ENCODE measurements at regions not wholly inside any gene's neighbourhood (a gene's known extent, or its start where the extent isn't known, plus 50 kb on each side); places are given as distances from the start of the nearest gene placed in this dataset.

DNA sequence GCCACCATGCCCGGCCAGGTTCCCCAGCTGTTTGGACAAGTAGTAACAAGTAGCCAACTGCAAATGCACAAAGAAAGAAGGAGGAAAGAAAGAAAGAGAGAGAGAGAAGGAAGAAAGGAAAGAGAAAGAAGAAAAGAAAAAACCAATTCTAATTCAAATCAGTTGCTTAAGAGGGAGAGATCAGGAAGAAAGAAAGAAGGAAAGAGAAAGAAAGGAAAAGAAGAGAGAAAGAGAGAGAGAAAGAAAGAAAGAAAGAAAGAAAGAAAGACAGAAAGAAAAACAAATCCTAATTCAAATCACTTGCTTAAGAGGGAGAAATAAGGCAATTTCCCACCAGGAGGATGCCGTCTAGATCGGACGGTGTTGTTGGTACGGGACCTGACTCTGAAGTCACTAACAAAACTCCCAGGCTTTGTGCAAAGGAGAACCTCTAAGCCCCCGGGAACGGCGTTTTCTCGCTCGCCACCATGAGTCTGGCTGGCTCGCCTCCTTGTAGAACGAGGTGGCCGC lies 95.5 kb upstream of the PPP2R3B start:
- no peak overlapping the region for H3K4me3 Mint-ChIP-seq
- H3K9ac ChIP-seq (ENCODE audit: extremely low read depth, insufficient read length, low read length), result no peak overlapping the region
- WGBS (ENCODE audit: extremely low coverage, insufficient read length, low lambda C conversion rate), result no CpG with 5 or more reads among the region's 13 CpGs
- no peak overlapping the region for H2BK5ac ChIP-seq (ENCODE audit: insufficient read length, low read length)
- no peak overlapping the region for H3K14ac ChIP-seq (ENCODE audit: insufficient read depth, low read length)
- no peaks in the 10 kb centered on the region for H3K9me3 ChIP-seq (ENCODE audit: control insufficient read depth, low read depth, low read length)
- TF ChIP-seq, protein P1, sequence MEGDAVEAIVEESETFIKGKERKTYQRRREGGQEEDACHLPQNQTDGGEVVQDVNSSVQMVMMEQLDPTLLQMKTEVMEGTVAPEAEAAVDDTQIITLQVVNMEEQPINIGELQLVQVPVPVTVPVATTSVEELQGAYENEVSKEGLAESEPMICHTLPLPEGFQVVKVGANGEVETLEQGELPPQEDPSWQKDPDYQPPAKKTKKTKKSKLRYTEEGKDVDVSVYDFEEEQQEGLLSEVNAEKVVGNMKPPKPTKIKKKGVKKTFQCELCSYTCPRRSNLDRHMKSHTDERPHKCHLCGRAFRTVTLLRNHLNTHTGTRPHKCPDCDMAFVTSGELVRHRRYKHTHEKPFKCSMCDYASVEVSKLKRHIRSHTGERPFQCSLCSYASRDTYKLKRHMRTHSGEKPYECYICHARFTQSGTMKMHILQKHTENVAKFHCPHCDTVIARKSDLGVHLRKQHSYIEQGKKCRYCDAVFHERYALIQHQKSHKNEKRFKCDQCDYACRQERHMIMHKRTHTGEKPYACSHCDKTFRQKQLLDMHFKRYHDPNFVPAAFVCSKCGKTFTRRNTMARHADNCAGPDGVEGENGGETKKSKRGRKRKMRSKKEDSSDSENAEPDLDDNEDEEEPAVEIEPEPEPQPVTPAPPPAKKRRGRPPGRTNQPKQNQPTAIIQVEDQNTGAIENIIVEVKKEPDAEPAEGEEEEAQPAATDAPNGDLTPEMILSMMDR (conservative IDR thresholded peaks at IDR 0.05), result no peak
- H4K20me1 ChIP-seq (ENCODE audit: control insufficient read depth, insufficient read depth, insufficient read length), result no peaks in the 10 kb centered on the region
- H3K9me3 Mint-ChIP-seq, result no peaks in the 10 kb centered on the region
- H2BK20ac ChIP-seq (ENCODE audit: low read depth, low read length, poor library complexity, severe bottlenecking), result no peak overlapping the region
- no peak overlapping the region for H2BK15ac ChIP-seq (ENCODE audit: low read depth, low read length)
- H3K79me2 ChIP-seq (ENCODE audit: insufficient read depth, low read length), result no peaks in the 10 kb centered on the region
- H3K79me1 ChIP-seq (ENCODE audit: insufficient read depth, low read depth, low read length, poor library complexity, severe bottlenecking), result no peaks in the 10 kb centered on the region
- peaks cover 12% of the 10 kb centered on the region in 2 experiments for H3K4me1 Mint-ChIP-seq
- no peak overlapping the region for H3K27ac ChIP-seq (ENCODE audit: insufficient read length, low read depth, low read length)
- H3K27me3 Mint-ChIP-seq (ENCODE audit: low read depth), result no peaks in the 10 kb centered on the region
- no peaks in the 10 kb centered on the region for H3K23me2 ChIP-seq (ENCODE audit: insufficient read length, low read depth, low read length, poor library complexity, severe bottlenecking)
- H2BK120ac ChIP-seq (ENCODE audit: low read depth, low read length, poor library complexity, severe bottlenecking), result no peak overlapping the region
- no peak overlapping the region for H2AFZ ChIP-seq (ENCODE audit: low read length)
- H3K4ac ChIP-seq (ENCODE audit: low read depth, low read length), result no peak overlapping the region
- H3K56ac ChIP-seq (ENCODE audit: insufficient read length, low read depth, low read length), result no peak overlapping the region
- peak overlapping the region in 1 of 3 experiments; percentile 4; a peak in 2 of 7 replicates for H3K27ac Mint-ChIP-seq
- H4K5ac ChIP-seq (ENCODE audit: insufficient read length, low read depth, low read length), result no peak overlapping the region
- H3K36me3 Mint-ChIP-seq (ENCODE audit: insufficient read depth in 1 of 3, low read depth in 3 of 3), result peaks cover 0 to 5% (median 0%) of the 10 kb centered on the region in 3 experiments; a peak in 2 of 7 replicates
- no peaks in the 10 kb centered on the region for H3K27me3 ChIP-seq (ENCODE audit: insufficient read depth, low read length)
- no peak overlapping the region for H2BK12ac ChIP-seq (ENCODE audit: insufficient read length, low read depth, low read length)
- H3K23ac ChIP-seq (ENCODE audit: insufficient read length, low read depth, low read length), result no peak overlapping the region
- H3K4me2 ChIP-seq (ENCODE audit: insufficient read depth, insufficient read length, low read length), result no peak overlapping the region
- H3T11ph ChIP-seq (ENCODE audit: low read length), result no peak overlapping the region
- no peak for DNase-seq
- peak overlapping the region; percentile 98 for H4K8ac ChIP-seq (replicated peaks; ENCODE audit: insufficient read length, low read depth, low read length)
- no peaks in the 10 kb centered on the region for H3K4me1 ChIP-seq (ENCODE audit: insufficient read depth, low read length)
- H4K91ac ChIP-seq (ENCODE audit: insufficient read length, low read depth, low read length), result peak overlapping the region; percentile 81
- no peak overlapping the region for H2AK5ac ChIP-seq (ENCODE audit: insufficient read length, low read length)
- no peak overlapping the region for H3K18ac ChIP-seq (ENCODE audit: insufficient read length, low read depth, low read length)
